ENCODE measurements at regions not wholly inside any gene's neighbourhood (a gene's known extent, or its start where the extent isn't known, plus 50 kb on each side); places are given as distances from the start of the nearest gene placed in this dataset.

GRCh38 chrX:139206914-139207313 lies 323.6 kb upstream of the F9 start:
- H3K4me1 Mint-ChIP-seq: peaks cover 37 to 42% of the 10 kb centered on the region in 2 experiments
- WGBS (ENCODE audit: extremely low coverage, insufficient read length, low lambda C conversion rate): no CpG with 5 or more reads among the region's 3 CpGs
- no peaks in the 10 kb centered on the region; a peak in 1 of 5 replicates for H3K9me3 Mint-ChIP-seq

More at GRCh38 chrX:139206914-139207313, 323.6 kb upstream of the F9 start:
- no peak overlapping the region for H2BK5ac ChIP-seq (ENCODE audit: insufficient read length, low read length)
- H3K14ac ChIP-seq (ENCODE audit: insufficient read depth, low read length): no peak overlapping the region
- H3K9me3 ChIP-seq (ENCODE audit: control insufficient read depth, low read depth, low read length): no peaks in the 10 kb centered on the region
- H3K79me2 ChIP-seq (ENCODE audit: insufficient read depth, low read length): no peaks in the 10 kb centered on the region
- no peak overlapping the region for H2BK20ac ChIP-seq (ENCODE audit: low read depth, low read length, poor library complexity, severe bottlenecking)
- no peak overlapping the region for H2BK120ac ChIP-seq (ENCODE audit: low read depth, low read length, poor library complexity, severe bottlenecking)
- peaks cover 24% of the 10 kb centered on the region for H3K23me2 ChIP-seq (ENCODE audit: insufficient read length, low read depth, low read length, poor library complexity, severe bottlenecking)
- DNase-seq: no peak
- no peak overlapping the region for H3K4me2 ChIP-seq (ENCODE audit: insufficient read depth, insufficient read length, low read length)
- no peak overlapping the region for H2BK15ac ChIP-seq (ENCODE audit: low read depth, low read length)
- H2BK12ac ChIP-seq (ENCODE audit: insufficient read length, low read depth, low read length): no peak overlapping the region
- H3T11ph ChIP-seq (ENCODE audit: low read length): no peak overlapping the region
- H3K27ac Mint-ChIP-seq: no peak overlapping the region
- peaks cover 38% of the 10 kb centered on the region; the same call in 1 of the 2 replicates for H3K27me3 ChIP-seq (ENCODE audit: insufficient read depth, low read length)
- no peak overlapping the region for H4K8ac ChIP-seq (replicated peaks; ENCODE audit: insufficient read length, low read depth, low read length)
- no peaks in the 10 kb centered on the region for H4K20me1 ChIP-seq (ENCODE audit: control insufficient read depth, insufficient read depth, insufficient read length)
- no peaks in the 10 kb centered on the region for H3K79me1 ChIP-seq (ENCODE audit: insufficient read depth, low read depth, low read length, poor library complexity, severe bottlenecking)
- H3K36me3 Mint-ChIP-seq (ENCODE audit: insufficient read depth in 1 of 3, low read depth in 3 of 3): no peaks in the 10 kb centered on the region; a peak in 1 of 7 replicates
- no peak overlapping the region for H3K18ac ChIP-seq (ENCODE audit: insufficient read length, low read depth, low read length)
- H3K9ac ChIP-seq (ENCODE audit: extremely low read depth, insufficient read length, low read length): no peak overlapping the region
- no peaks in the 10 kb centered on the region; the same call in 1 of the 2 replicates for H3K4me1 ChIP-seq (ENCODE audit: insufficient read depth, low read length)
- H3K56ac ChIP-seq (ENCODE audit: insufficient read length, low read depth, low read length): no peak overlapping the region
- H3K4me3 Mint-ChIP-seq: no peak overlapping the region
- no peak overlapping the region for H4K5ac ChIP-seq (ENCODE audit: insufficient read length, low read depth, low read length)
- TF ChIP-seq, protein P1, sequence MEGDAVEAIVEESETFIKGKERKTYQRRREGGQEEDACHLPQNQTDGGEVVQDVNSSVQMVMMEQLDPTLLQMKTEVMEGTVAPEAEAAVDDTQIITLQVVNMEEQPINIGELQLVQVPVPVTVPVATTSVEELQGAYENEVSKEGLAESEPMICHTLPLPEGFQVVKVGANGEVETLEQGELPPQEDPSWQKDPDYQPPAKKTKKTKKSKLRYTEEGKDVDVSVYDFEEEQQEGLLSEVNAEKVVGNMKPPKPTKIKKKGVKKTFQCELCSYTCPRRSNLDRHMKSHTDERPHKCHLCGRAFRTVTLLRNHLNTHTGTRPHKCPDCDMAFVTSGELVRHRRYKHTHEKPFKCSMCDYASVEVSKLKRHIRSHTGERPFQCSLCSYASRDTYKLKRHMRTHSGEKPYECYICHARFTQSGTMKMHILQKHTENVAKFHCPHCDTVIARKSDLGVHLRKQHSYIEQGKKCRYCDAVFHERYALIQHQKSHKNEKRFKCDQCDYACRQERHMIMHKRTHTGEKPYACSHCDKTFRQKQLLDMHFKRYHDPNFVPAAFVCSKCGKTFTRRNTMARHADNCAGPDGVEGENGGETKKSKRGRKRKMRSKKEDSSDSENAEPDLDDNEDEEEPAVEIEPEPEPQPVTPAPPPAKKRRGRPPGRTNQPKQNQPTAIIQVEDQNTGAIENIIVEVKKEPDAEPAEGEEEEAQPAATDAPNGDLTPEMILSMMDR (conservative IDR thresholded peaks at IDR 0.05): no peak
- H3K4ac ChIP-seq (ENCODE audit: low read depth, low read length): no peak overlapping the region
- H3K23ac ChIP-seq (ENCODE audit: insufficient read length, low read depth, low read length): no peak overlapping the region
- H2AFZ ChIP-seq (ENCODE audit: low read length): no peak overlapping the region
- no peak overlapping the region for H4K91ac ChIP-seq (ENCODE audit: insufficient read length, low read depth, low read length)
- peaks cover 85% of the 10 kb centered on the region for H3K27me3 Mint-ChIP-seq (ENCODE audit: low read depth)
- no peak overlapping the region for H3K27ac ChIP-seq (ENCODE audit: insufficient read length, low read depth, low read length)
- no peak overlapping the region for H2AK5ac ChIP-seq (ENCODE audit: insufficient read length, low read length)
